Activated CD8-positive, alpha-beta T cell treated with anti-CD3 and anti-CD28 coated beads for 36 hours (primary cell): ENCODE measurements at regions not wholly inside any gene's neighbourhood (a gene's known extent, or its start where the extent isn't known, plus 50 kb on each side); places are given as distances from the start of the nearest gene placed in this dataset.

Experiments
- ATAC-seq: fragments of 200-7000 bp; cut with Tn5 transposase; one replicate; pipeline ENCODE4 v1.10.0; 2021; ENCODE audit warnings: mild to moderate bottlenecking, moderate library complexity
- CTCF ChIA-PET: fragments of 350-600 bp; sonication (Branson Sonifier 250); formaldehyde crosslinking; loops from one replicate; lab custom pipeline; 2021; ENCODE audit warnings: antibody characterized with exemption; lab: Charles Lee
- POLR2A ChIA-PET: fragments of 350-600 bp; sonication (Branson Sonifier 250); formaldehyde crosslinking; loops from one replicate; lab custom pipeline; 2021; ENCODE audit warnings: antibody characterized with exemption; lab: Charles Lee
- DNase-seq: peaks from one replicate; pipeline ENCODE4 v3.0.0-alpha.2; 2020
- H3K27ac Mint-ChIP-seq: one replicate; pipeline ENCODE4 v1.8.0; 2021; ENCODE audit warnings: mild to moderate bottlenecking, mixed read lengths
- H3K27me3 Mint-ChIP-seq: one replicate; pipeline ENCODE4 v1.8.0; 2021; ENCODE audit warnings: mixed read lengths
- H3K36me3 Mint-ChIP-seq: one replicate; pipeline ENCODE4 v1.8.0; 2021; ENCODE audit warnings: low read depth, mixed read lengths
- H3K4me1 Mint-ChIP-seq: one replicate; pipeline ENCODE4 v1.8.0; 2021; ENCODE audit warnings: low read depth, mixed read lengths
- H3K4me3 Mint-ChIP-seq: one replicate; pipeline ENCODE4 v1.8.0; 2021; ENCODE audit warnings: mild to moderate bottlenecking, moderate library complexity, mixed read lengths
- H3K9me3 Mint-ChIP-seq: one replicate; pipeline ENCODE4 v1.8.0; 2021; ENCODE audit warnings: mixed read lengths
- intact Hi-C: fragments of 100-400 bp; cut with micrococcal nuclease; formaldehyde crosslinking; loops from one replicate; pipeline ENCODE4 v1.10.0; 2022
- TF ChIP-seq, protein P1 (sequence below): fragments of 200-600 bp; IDR thresholded peaks from one replicate; pipeline ENCODE4 v1.8.0; 2022; ENCODE audit warnings: antibody characterized with exemption, mild to moderate bottlenecking

- CTCF ChIA-PET = interaction anchor here (1.0 to 1.7 kb wide), 2 partner anchors 9 to 14 kb away, joined by 4 to 5 read pairs; no protein-coding TSS in a partner anchor
- Mint-ChIP-seq H3K36me3 (no peaks in the 10 kb centered on the region), H3K9me3 (no peaks in the 10 kb centered on the region)
These were observed 133.1 kb downstream of the MREG start for GRCh38 chr2:215879977-215880940.

GRCh38 chr2:215879331-215879730 lies 134.0 kb downstream of the MREG start:
- no peak overlapping the region for H3K4me3 Mint-ChIP-seq
- ATAC-seq (no peak), DNase-seq (no peak)
- H3K9me3 Mint-ChIP-seq = no peaks in the 10 kb centered on the region
- peaks cover 6% of the 10 kb centered on the region for H3K27me3 Mint-ChIP-seq
- TF ChIP-seq, protein P1, sequence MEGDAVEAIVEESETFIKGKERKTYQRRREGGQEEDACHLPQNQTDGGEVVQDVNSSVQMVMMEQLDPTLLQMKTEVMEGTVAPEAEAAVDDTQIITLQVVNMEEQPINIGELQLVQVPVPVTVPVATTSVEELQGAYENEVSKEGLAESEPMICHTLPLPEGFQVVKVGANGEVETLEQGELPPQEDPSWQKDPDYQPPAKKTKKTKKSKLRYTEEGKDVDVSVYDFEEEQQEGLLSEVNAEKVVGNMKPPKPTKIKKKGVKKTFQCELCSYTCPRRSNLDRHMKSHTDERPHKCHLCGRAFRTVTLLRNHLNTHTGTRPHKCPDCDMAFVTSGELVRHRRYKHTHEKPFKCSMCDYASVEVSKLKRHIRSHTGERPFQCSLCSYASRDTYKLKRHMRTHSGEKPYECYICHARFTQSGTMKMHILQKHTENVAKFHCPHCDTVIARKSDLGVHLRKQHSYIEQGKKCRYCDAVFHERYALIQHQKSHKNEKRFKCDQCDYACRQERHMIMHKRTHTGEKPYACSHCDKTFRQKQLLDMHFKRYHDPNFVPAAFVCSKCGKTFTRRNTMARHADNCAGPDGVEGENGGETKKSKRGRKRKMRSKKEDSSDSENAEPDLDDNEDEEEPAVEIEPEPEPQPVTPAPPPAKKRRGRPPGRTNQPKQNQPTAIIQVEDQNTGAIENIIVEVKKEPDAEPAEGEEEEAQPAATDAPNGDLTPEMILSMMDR = no peak
- ChIA-PET CTCF (no interaction called here), POLR2A (no interaction called here)
- no peaks in the 10 kb centered on the region for H3K36me3 Mint-ChIP-seq
- H3K27ac Mint-ChIP-seq = no peak overlapping the region
- no peaks in the 10 kb centered on the region for H3K4me1 Mint-ChIP-seq
- intact Hi-C loops = no loop called here

More at GRCh38 chr2:215879977-215880940, 133.1 kb downstream of the MREG start:
- peaks cover 3% of the 10 kb centered on the region for H3K27me3 Mint-ChIP-seq
- TF ChIP-seq, protein P1 = no peak
- intact Hi-C loops = no loop called here
- H3K27ac Mint-ChIP-seq = no peak overlapping the region
- no peak overlapping the region for H3K4me3 Mint-ChIP-seq
- H3K4me1 Mint-ChIP-seq = no peaks in the 10 kb centered on the region
- ATAC-seq (no peak), DNase-seq (no peak)
- POLR2A ChIA-PET = interaction anchor here (0.8 kb wide), 1 partner anchor 33 kb away, joined by 3 read pairs; no protein-coding TSS in a partner anchor

- H3K9me3 Mint-ChIP-seq = no peaks in the 10 kb centered on the region
- TF ChIP-seq, protein P1 = no peak
- intact Hi-C loops = no loop called here
- no peaks in the 10 kb centered on the region for H3K36me3 Mint-ChIP-seq
- ATAC-seq (no peak), DNase-seq (no peak)
- CTCF ChIA-PET = no interaction called here
- H3K4me3 Mint-ChIP-seq = no peak overlapping the region
- H3K4me1 Mint-ChIP-seq = no peaks in the 10 kb centered on the region
- H3K27ac Mint-ChIP-seq = no peak overlapping the region
- H3K27me3 Mint-ChIP-seq = peaks cover 6% of the 10 kb centered on the region
- POLR2A ChIA-PET = no interaction called here
These were observed 134.8 kb downstream of the MREG start for GRCh38 chr2:215878476-215879063.

GRCh38 chr2:215876937-215877238 lies 136.5 kb downstream of the MREG start:
- Mint-ChIP-seq H3K4me1 (no peaks in the 10 kb centered on the region), H3K4me3 (no peak overlapping the region), H3K36me3 (no peaks in the 10 kb centered on the region), H3K27ac (no peak overlapping the region), H3K27me3 (peaks cover 6% of the 10 kb centered on the region), H3K9me3 (no peaks in the 10 kb centered on the region)
- TF ChIP-seq, protein P1 = no peak
- ATAC-seq = no peak
- intact Hi-C loops = no loop called here
- POLR2A ChIA-PET = no interaction called here
- no peak for DNase-seq
- CTCF ChIA-PET = interaction anchor here (0.8 to 1.2 kb wide), 2 partner anchors 36 to 54 kb away, joined by 3 read pairs; no protein-coding TSS in a partner anchor
